HG03354 (cell line): ENCODE measurements at regions not wholly inside any gene's neighbourhood (a gene's known extent, or its start where the extent isn't known, plus 50 kb on each side); places are given as distances from the start of the nearest gene placed in this dataset.
"Not testable (repeated sequence)": the region's sequence is repeated elsewhere in the genome, so short reads cannot be mapped to it uniquely, and the experiment has no call there.

Experiments used
- ATAC-seq: cut with Tn5 transposase; IDR thresholded peaks from one replicate; pipeline ENCODE4 v1.9.1; 2021; ENCODE audit warnings: mild to moderate bottlenecking; ENCODE audit not compliant: unreplicated experiment, poor library complexity, severe bottlenecking

DNA sequence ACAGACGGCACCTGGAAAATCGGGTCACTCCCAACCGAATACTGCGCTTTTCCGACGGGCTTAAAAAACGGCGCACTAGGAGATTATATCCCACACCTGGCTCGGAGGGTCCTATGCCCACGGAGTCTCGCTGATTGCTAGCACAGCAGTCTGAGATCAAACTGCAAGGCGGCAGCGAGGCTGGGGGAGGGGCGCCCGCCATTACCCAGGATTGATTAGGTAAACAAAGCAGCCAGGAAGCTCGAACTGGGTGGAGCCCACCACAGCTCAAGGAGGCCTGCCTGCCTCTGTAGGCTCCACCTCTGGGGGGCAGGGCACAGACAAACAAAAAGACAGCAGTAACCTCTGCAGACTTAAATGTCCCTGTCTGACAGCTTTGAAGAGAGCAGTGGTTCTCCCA is 64.5 kb downstream of the SLC30A10 start:
- ATAC-seq: not testable (repeated sequence)

- no peak for ATAC-seq
Observed at GRCh38 chr1:219862366-219862765, 66.0 kb downstream of the SLC30A10 start.

DNA sequence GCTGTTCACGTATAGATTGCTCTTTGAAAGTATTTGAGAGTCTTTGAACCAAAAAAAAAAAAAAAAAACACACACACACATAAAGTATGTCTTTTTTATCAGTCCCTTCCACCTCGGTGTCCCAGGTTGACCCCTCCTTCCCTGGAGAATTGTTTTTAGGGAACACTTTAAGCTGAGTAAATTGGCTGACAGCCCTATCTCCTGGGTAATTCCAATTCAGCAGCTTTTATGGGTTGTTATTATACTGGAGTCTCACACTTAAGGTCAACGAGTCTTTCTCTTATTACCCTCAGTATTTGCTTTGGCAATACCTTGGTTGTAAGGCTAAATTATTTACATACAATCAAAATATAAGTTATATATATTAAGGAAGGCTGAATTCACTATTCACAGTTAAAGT is 69.4 kb downstream of the SLC30A10 start:
- ATAC-seq: no peak

GRCh38 chr1:219847215-219847855 is 81.0 kb downstream of the SLC30A10 start:
- ATAC-seq: no peak

GRCh38 chr1:219839595-219839994 is 88.8 kb downstream of the SLC30A10 start:
- not testable (repeated sequence) for ATAC-seq

- ATAC-seq: no peak
Observed at GRCh38 chr1:219837994-219838294, 90.4 kb downstream of the SLC30A10 start.

GRCh38 chr1:219837274-219837993 is 90.9 kb downstream of the SLC30A10 start:
- peak; percentile 68 for ATAC-seq

DNA sequence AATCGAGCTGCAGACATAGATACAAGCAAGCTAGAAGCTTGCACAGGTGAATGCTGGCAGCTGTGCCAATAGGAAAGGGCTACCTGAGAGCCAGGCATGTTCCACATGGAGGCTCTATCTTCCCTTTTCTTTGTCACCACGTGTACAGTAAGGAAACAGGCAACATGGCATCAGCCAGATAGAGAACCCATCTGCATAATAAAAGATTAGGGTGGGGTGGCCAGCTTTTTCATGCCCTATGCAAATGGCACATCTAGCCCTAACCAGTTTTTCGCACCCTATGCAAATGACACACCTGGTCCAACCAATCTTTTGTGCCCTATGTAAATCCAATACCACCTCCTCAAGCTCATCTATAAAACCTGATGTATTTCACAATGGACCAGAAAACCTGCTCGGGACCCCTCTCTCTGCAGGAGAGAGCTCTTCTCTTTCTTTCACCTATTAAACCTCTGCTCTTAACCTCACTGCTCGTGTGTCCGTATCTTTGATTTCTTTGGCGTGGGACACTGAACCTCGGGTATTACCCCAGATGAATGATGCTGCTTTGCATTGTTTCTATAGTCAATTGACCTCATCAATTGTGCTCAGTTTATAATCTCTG is 93.9 kb downstream of the SLC30A10 start:
- ATAC-seq: no peak

GRCh38 chr1:219833214-219833815 is 95.0 kb downstream of the SLC30A10 start:
- ATAC-seq: no peak

- no peak for ATAC-seq
Observed at GRCh38 chr1:219826290-219826689, 102.1 kb downstream of the SLC30A10 start.

DNA sequence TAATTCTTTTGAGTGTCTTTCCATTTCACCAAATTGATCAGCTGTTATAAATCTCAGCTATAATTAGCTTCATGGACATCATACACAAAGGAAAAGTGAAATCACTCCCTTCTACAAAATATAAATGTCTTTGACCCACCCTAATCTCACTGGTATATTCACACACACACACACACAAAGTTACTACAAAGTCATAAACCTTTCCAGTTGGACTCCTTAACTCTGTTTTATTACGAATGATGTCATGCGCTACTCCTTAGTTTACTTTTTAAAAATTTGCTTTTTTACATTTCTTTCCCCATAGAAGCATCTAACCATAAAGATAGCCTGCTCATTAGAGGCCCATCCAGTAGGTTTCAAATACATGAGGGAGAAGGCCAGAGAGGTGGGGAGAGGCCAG is 103.0 kb downstream of the SLC30A10 start:
- ATAC-seq: no peak

- no peak for ATAC-seq
Observed at GRCh38 chr1:219824338-219824737, 104.0 kb downstream of the SLC30A10 start.

- ATAC-seq: no peak
Observed at GRCh38 chr1:219820551-219820950, 107.8 kb downstream of the SLC30A10 start.

DNA sequence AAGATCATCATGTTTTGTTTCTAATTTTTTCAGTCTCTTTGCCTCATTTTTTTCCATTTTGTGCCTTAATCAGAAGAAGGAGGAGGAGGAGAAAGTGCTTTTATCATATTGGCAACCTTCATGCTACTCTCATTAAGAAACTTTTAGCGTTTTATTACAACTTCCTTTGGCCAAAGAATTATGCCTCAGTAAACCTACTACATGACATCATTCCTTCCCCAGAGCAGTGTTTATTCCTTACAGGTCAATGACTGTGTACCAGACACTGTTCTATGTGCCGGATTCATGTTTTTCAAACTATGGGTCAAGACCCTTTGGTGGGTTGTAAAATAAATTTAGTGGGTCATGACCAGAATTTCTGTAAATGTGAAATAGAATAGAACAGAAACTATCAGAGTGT is 110.4 kb downstream of the SLC30A10 start:
- ATAC-seq: no peak

GRCh38 chr1:219813294-219813693 is 115.1 kb downstream of the SLC30A10 start:
- no peak for ATAC-seq

- ATAC-seq: peak; percentile 93
Observed at GRCh38 chr1:219812491-219813203, 115.7 kb downstream of the SLC30A10 start.

GRCh38 chr1:219812086-219812485 is 116.3 kb downstream of the SLC30A10 start:
- no peak for ATAC-seq

DNA sequence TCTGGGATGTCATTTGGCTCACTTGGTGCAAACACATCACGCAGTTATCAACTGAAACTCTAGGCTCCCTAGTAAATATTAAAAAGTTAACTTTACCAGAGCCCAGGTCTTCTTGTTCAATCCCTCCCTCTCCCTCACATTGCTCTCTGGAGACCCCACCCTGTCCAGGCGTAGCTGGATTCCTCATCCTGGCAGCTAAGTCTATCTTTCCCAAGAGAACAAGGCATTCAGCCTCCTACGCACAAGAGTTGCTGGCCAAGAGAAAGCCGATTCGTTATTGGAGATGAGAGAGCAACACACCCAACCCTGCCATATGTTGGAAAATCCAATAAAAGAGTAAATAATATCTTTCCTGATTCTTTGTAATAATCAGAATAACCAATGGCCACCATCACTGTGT is 117.9 kb downstream of the SLC30A10 start:
- ATAC-seq: no peak

GRCh38 chr1:219808790-219809189 is 119.6 kb downstream of the SLC30A10 start:
- ATAC-seq: no peak

DNA sequence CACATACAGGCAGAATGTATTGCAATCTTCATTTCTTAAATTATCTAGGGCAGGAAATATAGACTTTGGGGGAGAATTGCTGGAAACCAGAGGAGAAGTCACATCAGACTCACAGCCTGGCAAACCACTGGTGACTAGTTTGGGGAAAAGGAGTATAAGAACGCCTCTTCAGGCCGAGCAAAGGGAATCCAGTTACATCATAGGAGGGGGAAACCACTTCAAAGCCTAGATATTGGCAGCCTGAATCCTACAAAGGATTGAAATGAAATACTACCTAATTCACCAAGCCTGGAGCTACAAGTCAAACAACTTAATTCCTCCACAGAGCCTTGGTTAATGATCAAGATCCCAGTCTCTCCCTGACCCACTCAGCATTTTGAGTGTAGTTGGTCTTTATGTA is 121.7 kb downstream of the SLC30A10 start:
- ATAC-seq: no peak
